ENCODE measurements at regions not wholly inside any gene's neighbourhood (a gene's known extent, or its start where the extent isn't known, plus 50 kb on each side); places are given as distances from the start of the nearest gene placed in this dataset.
"Not testable (repeated sequence)": the region's sequence is repeated elsewhere in the genome, so short reads cannot be mapped to it uniquely, and the experiment has no call there.

- in situ Hi-C loops (cut with HindIII; ENCODE audit: low pct_unique_long_range_greater_than_20kb, low sequenced_read_pairs) = no loop called here
- DNase-seq (ENCODE audit: low read depth, low spot score) = no peak
Measured at GRCh38 chr7:50251765-50252164, 52.8 kb upstream of the IKZF1 start.

GRCh38 chr7:50246551-50246950 lies 58.0 kb upstream of the IKZF1 start:
- in situ Hi-C loops (cut with HindIII; ENCODE audit: low pct_unique_long_range_greater_than_20kb, low sequenced_read_pairs) = no loop called here
- DNase-seq (ENCODE audit: low read depth, low spot score) = no peak

GRCh38 chr7:50242111-50242510 lies 62.4 kb upstream of the IKZF1 start:
- in situ Hi-C loops (cut with HindIII; ENCODE audit: low pct_unique_long_range_greater_than_20kb, low sequenced_read_pairs) = not testable (repeated sequence)

GRCh38 chr7:50240699-50241098 lies 63.8 kb upstream of the IKZF1 start:
- not testable (repeated sequence) for DNase-seq (ENCODE audit: low read depth, low spot score)

More at GRCh38 chr7:50242111-50242510, 62.4 kb upstream of the IKZF1 start:
- DNase-seq (ENCODE audit: low read depth, low spot score) = not testable (repeated sequence)

GRCh38 chr7:50229964-50230363 lies 74.6 kb upstream of the IKZF1 start:
- in situ Hi-C loops (cut with HindIII; ENCODE audit: low pct_unique_long_range_greater_than_20kb, low sequenced_read_pairs) = no loop called here

More at GRCh38 chr7:50240699-50241098, 63.8 kb upstream of the IKZF1 start:
- in situ Hi-C loops (cut with HindIII; ENCODE audit: low pct_unique_long_range_greater_than_20kb, low sequenced_read_pairs) = not testable (repeated sequence)

GRCh38 chr7:50228148-50228547 lies 76.4 kb upstream of the IKZF1 start:
- in situ Hi-C loops (cut with HindIII; ENCODE audit: low pct_unique_long_range_greater_than_20kb, low sequenced_read_pairs) = no loop called here
- DNase-seq (ENCODE audit: low read depth, low spot score) = no peak

More at GRCh38 chr7:50229964-50230363, 74.6 kb upstream of the IKZF1 start:
- DNase-seq (ENCODE audit: low read depth, low spot score) = peak; percentile 51

- no peak for DNase-seq (ENCODE audit: low read depth, low spot score)
- in situ Hi-C loops (cut with HindIII; ENCODE audit: low pct_unique_long_range_greater_than_20kb, low sequenced_read_pairs) = no loop called here
Measured at GRCh38 chr7:50227726-50228125, 76.8 kb upstream of the IKZF1 start.

- DNase-seq (ENCODE audit: low read depth, low spot score) = no peak
- in situ Hi-C loops (cut with HindIII; ENCODE audit: low pct_unique_long_range_greater_than_20kb, low sequenced_read_pairs) = no loop called here
Measured at GRCh38 chr7:50226669-50227068, 77.8 kb upstream of the IKZF1 start.

GRCh38 chr7:50226145-50226544 lies 78.4 kb upstream of the IKZF1 start:
- in situ Hi-C loops (cut with HindIII; ENCODE audit: low pct_unique_long_range_greater_than_20kb, low sequenced_read_pairs) = no loop called here
- no peak for DNase-seq (ENCODE audit: low read depth, low spot score)

GRCh38 chr7:50221433-50221832 lies 83.1 kb upstream of the IKZF1 start:
- in situ Hi-C loops (cut with HindIII; ENCODE audit: low pct_unique_long_range_greater_than_20kb, low sequenced_read_pairs) = no loop called here
- no peak for DNase-seq (ENCODE audit: low read depth, low spot score)

GRCh38 chr7:50221028-50221427 lies 83.5 kb upstream of the IKZF1 start:
- no peak for DNase-seq (ENCODE audit: low read depth, low spot score)
- in situ Hi-C loops (cut with HindIII; ENCODE audit: low pct_unique_long_range_greater_than_20kb, low sequenced_read_pairs) = no loop called here

- DNase-seq (ENCODE audit: low read depth, low spot score) = no peak
- in situ Hi-C loops (cut with HindIII; ENCODE audit: low pct_unique_long_range_greater_than_20kb, low sequenced_read_pairs) = no loop called here
Measured at GRCh38 chr7:50220273-50220672, 84.2 kb upstream of the IKZF1 start.

GRCh38 chr7:50217821-50218281 lies 86.7 kb upstream of the IKZF1 start:
- DNase-seq (ENCODE audit: low read depth, low spot score) = no peak
- in situ Hi-C loops (cut with HindIII; ENCODE audit: low pct_unique_long_range_greater_than_20kb, low sequenced_read_pairs) = no loop called here

- no peak for DNase-seq (ENCODE audit: low read depth, low spot score)
- in situ Hi-C loops (cut with HindIII; ENCODE audit: low pct_unique_long_range_greater_than_20kb, low sequenced_read_pairs) = no loop called here
Measured at GRCh38 chr7:50217401-50217800, 87.1 kb upstream of the IKZF1 start.

- no peak for DNase-seq (ENCODE audit: low read depth, low spot score)
- in situ Hi-C loops (cut with HindIII; ENCODE audit: low pct_unique_long_range_greater_than_20kb, low sequenced_read_pairs) = no loop called here
Measured at GRCh38 chr7:50216626-50217025, 87.9 kb upstream of the IKZF1 start.

GRCh38 chr7:50214771-50215170 lies 89.7 kb upstream of the IKZF1 start:
- DNase-seq (ENCODE audit: low read depth, low spot score) = no peak
- in situ Hi-C loops (cut with HindIII; ENCODE audit: low pct_unique_long_range_greater_than_20kb, low sequenced_read_pairs) = no loop called here

- DNase-seq (ENCODE audit: low read depth, low spot score) = no peak
- in situ Hi-C loops (cut with HindIII; ENCODE audit: low pct_unique_long_range_greater_than_20kb, low sequenced_read_pairs) = no loop called here
Measured at GRCh38 chr7:50214126-50214670, 90.3 kb upstream of the IKZF1 start.

GRCh38 chr7:50213622-50214017 lies 90.9 kb upstream of the IKZF1 start:
- DNase-seq (ENCODE audit: low read depth, low spot score) = no peak
- in situ Hi-C loops (cut with HindIII; ENCODE audit: low pct_unique_long_range_greater_than_20kb, low sequenced_read_pairs) = no loop called here

GRCh38 chr7:50212666-50213621 lies 91.6 kb upstream of the IKZF1 start:
- DNase-seq (ENCODE audit: low read depth, low spot score) = no peak
- in situ Hi-C loops (cut with HindIII; ENCODE audit: low pct_unique_long_range_greater_than_20kb, low sequenced_read_pairs) = no loop called here

Measured in SK-MEL-5 (cell line).